ENCODE measurements at regions not wholly inside any gene's neighbourhood (a gene's known extent, or its start where the extent isn't known, plus 50 kb on each side); places are given as distances from the start of the nearest gene placed in this dataset.
"Not testable (repeated sequence)": the region's sequence is repeated elsewhere in the genome, so short reads cannot be mapped to it uniquely, and the experiment has no call there.

GRCh38 chr13:82606008-82606407 is 1276.3 kb downstream of the SLITRK1 start:
- no peak for DNase-seq (ENCODE audit: low read depth in 2 of 2)

- DNase-seq (ENCODE audit: low read depth in 2 of 2): no peak
Measured at GRCh38 chr13:82597747-82598146, 1284.5 kb downstream of the SLITRK1 start.

GRCh38 chr13:82593239-82593638 is 1289.0 kb downstream of the SLITRK1 start:
- no peak for DNase-seq (ENCODE audit: low read depth in 2 of 2)

GRCh38 chr13:82571653-82572052 is 1310.6 kb downstream of the SLITRK1 start:
- DNase-seq (ENCODE audit: low read depth in 2 of 2): no peak

GRCh38 chr13:82569581-82569980 is 1312.7 kb downstream of the SLITRK1 start:
- no peak for DNase-seq (ENCODE audit: low read depth in 2 of 2)

- DNase-seq (ENCODE audit: low read depth in 2 of 2): no peak
Measured at GRCh38 chr13:82566864-82567263, 1315.4 kb downstream of the SLITRK1 start.

- no peak for DNase-seq (ENCODE audit: low read depth in 2 of 2)
Measured at GRCh38 chr13:82565201-82565600, 1317.1 kb downstream of the SLITRK1 start.

GRCh38 chr13:82560889-82561288 is 1321.4 kb downstream of the SLITRK1 start:
- no peak for DNase-seq (ENCODE audit: low read depth in 2 of 2)

- no peak for DNase-seq (ENCODE audit: low read depth in 2 of 2)
Measured at GRCh38 chr13:82522872-82523271, 1359.4 kb downstream of the SLITRK1 start.

GRCh38 chr13:82506805-82507414 is 1375.4 kb downstream of the SLITRK1 start:
- DNase-seq (ENCODE audit: low read depth in 2 of 2): no peak

GRCh38 chr13:82501834-82502233 is 1380.4 kb downstream of the SLITRK1 start:
- DNase-seq (ENCODE audit: low read depth in 2 of 2): no peak

- no peak for DNase-seq (ENCODE audit: low read depth in 2 of 2)
Measured at GRCh38 chr13:82480415-82480814, 1401.9 kb downstream of the SLITRK1 start.

- DNase-seq (ENCODE audit: low read depth in 2 of 2): no peak
Measured at GRCh38 chr13:82477436-82477835, 1404.8 kb downstream of the SLITRK1 start.

- DNase-seq (ENCODE audit: low read depth in 2 of 2): no peak
Measured at GRCh38 chr13:82467626-82468025, 1414.6 kb downstream of the SLITRK1 start.

- DNase-seq (ENCODE audit: low read depth in 2 of 2): not testable (repeated sequence)
Measured at GRCh38 chr13:82459575-82459974, 1422.7 kb downstream of the SLITRK1 start.

- DNase-seq (ENCODE audit: low read depth in 2 of 2): no peak
Measured at GRCh38 chr13:82458169-82458568, 1424.1 kb downstream of the SLITRK1 start.

- not testable (repeated sequence) for DNase-seq (ENCODE audit: low read depth in 2 of 2)
Measured at GRCh38 chr13:82457548-82457947, 1424.7 kb downstream of the SLITRK1 start.

- no peak for DNase-seq (ENCODE audit: low read depth in 2 of 2)
Measured at GRCh38 chr13:82447416-82448077, 1434.7 kb downstream of the SLITRK1 start.

GRCh38 chr13:82439159-82439904 is 1442.9 kb downstream of the SLITRK1 start:
- DNase-seq (ENCODE audit: low read depth in 2 of 2): no peak

- no peak for DNase-seq (ENCODE audit: low read depth in 2 of 2)
Measured at GRCh38 chr13:82438320-82438719, 1444.0 kb downstream of the SLITRK1 start.

- DNase-seq (ENCODE audit: low read depth in 2 of 2): no peak
Measured at GRCh38 chr13:82436099-82436585, 1446.1 kb downstream of the SLITRK1 start.

GRCh38 chr13:82432949-82433348 is 1449.3 kb downstream of the SLITRK1 start:
- DNase-seq (ENCODE audit: low read depth in 2 of 2): no peak

- no peak for DNase-seq (ENCODE audit: low read depth in 2 of 2)
Measured at GRCh38 chr13:82412749-82413148, 1469.5 kb downstream of the SLITRK1 start.
